ENCODE measurements at regions not wholly inside any gene's neighbourhood (a gene's known extent, or its start where the extent isn't known, plus 50 kb on each side); places are given as distances from the start of the nearest gene placed in this dataset.

GRCh38 chr6:21772477-21772876 lies 178.9 kb downstream of the SOX4 start:
- TF ChIP-seq CTCF (IDR thresholded peaks at IDR 0.05; ENCODE audit: borderline replicate concordance, extremely low read depth, low read length, poor library complexity, severe bottlenecking) (no peak), EZH2 (IDR thresholded peaks at IDR 0.05; ENCODE audit: borderline replicate concordance, low read depth, low read length, severe bottlenecking) (no peak)
